ENCODE measurements at regions not wholly inside any gene's neighbourhood (a gene's known extent, or its start where the extent isn't known, plus 50 kb on each side); places are given as distances from the start of the nearest gene placed in this dataset.

GRCh38 chr16:77624085-77624484 is 98.2 kb upstream of the NUDT7 start:
- TF ChIP-seq CTCF (IDR thresholded peaks at IDR 0.05; ENCODE audit: extremely low read depth in 1 of 2, insufficient read depth in 1 of 2, low read depth in 1 of 2, low read length in 2 of 2) (no peak), EZH2 (IDR thresholded peaks at IDR 0.05; ENCODE audit: borderline replicate concordance, low read depth, low read length, severe bottlenecking) (no peak), MAX (IDR thresholded peaks at IDR 0.05; ENCODE audit: insufficient read depth, insufficient read length) (no peak)

Data from endothelial cell of umbilical vein (primary cell).